Umbilical cord (tissue), 1 donor: ENCODE measurements at regions not wholly inside any gene's neighbourhood (a gene's known extent, or its start where the extent isn't known, plus 50 kb on each side); places are given as distances from the start of the nearest gene placed in this dataset.
"Not testable (repeated sequence)": the region's sequence is repeated elsewhere in the genome, so short reads cannot be mapped to it uniquely, and the experiment has no call there.

Experiments used
- DNase-seq: peaks from one replicate; pipeline ENCODE4 v3.0.0-alpha.2; 2015; ENCODE audit warnings: low spot score

GRCh38 chr11:134949121-134950090 lies 537.4 kb upstream of the B3GAT1 start:
- DNase-seq: peak; percentile 50

GRCh38 chr11:134947556-134947955 lies 535.5 kb upstream of the B3GAT1 start:
- no peak for DNase-seq

- no peak for DNase-seq
Observed at GRCh38 chr11:134945993-134946392, 534.0 kb upstream of the B3GAT1 start.

GRCh38 chr11:134944986-134945385 lies 532.9 kb upstream of the B3GAT1 start:
- DNase-seq: no peak

GRCh38 chr11:134944131-134944530 lies 532.1 kb upstream of the B3GAT1 start:
- DNase-seq: no peak

GRCh38 chr11:134943544-134943943 lies 531.5 kb upstream of the B3GAT1 start:
- no peak for DNase-seq

- DNase-seq: no peak
Observed at GRCh38 chr11:134942681-134943080, 530.6 kb upstream of the B3GAT1 start.

- not testable (repeated sequence) for DNase-seq
Observed at GRCh38 chr11:134941936-134942600, 530.0 kb upstream of the B3GAT1 start.

- DNase-seq: no peak
Observed at GRCh38 chr11:134941326-134941725, 529.3 kb upstream of the B3GAT1 start.

- no peak for DNase-seq
Observed at GRCh38 chr11:134940441-134941126, 528.5 kb upstream of the B3GAT1 start.

GRCh38 chr11:134939905-134940304 lies 527.9 kb upstream of the B3GAT1 start:
- DNase-seq: no peak

- DNase-seq: no peak
Observed at GRCh38 chr11:134939031-134939430, 527.0 kb upstream of the B3GAT1 start.

- DNase-seq: no peak
Observed at GRCh38 chr11:134938212-134938611, 526.2 kb upstream of the B3GAT1 start.

- not testable (repeated sequence) for DNase-seq
Observed at GRCh38 chr11:134937193-134937592, 525.2 kb upstream of the B3GAT1 start.

- DNase-seq: no peak
Observed at GRCh38 chr11:134932761-134933160, 520.7 kb upstream of the B3GAT1 start.

GRCh38 chr11:134925432-134925831 lies 513.4 kb upstream of the B3GAT1 start:
- DNase-seq: no peak

- no peak for DNase-seq
Observed at GRCh38 chr11:134923441-134923840, 511.4 kb upstream of the B3GAT1 start.

GRCh38 chr11:134921938-134922337 lies 509.9 kb upstream of the B3GAT1 start:
- no peak for DNase-seq

- DNase-seq: no peak
Observed at GRCh38 chr11:134920851-134921608, 509.0 kb upstream of the B3GAT1 start.

GRCh38 chr11:134916421-134917213 lies 504.6 kb upstream of the B3GAT1 start:
- DNase-seq: no peak

GRCh38 chr11:134915881-134916280 lies 503.8 kb upstream of the B3GAT1 start:
- DNase-seq: no peak
